Brain microvascular endothelial cell (primary cell): ENCODE measurements at regions not wholly inside any gene's neighbourhood (a gene's known extent, or its start where the extent isn't known, plus 50 kb on each side); places are given as distances from the start of the nearest gene placed in this dataset.
"Not testable (repeated sequence)": the region's sequence is repeated elsewhere in the genome, so short reads cannot be mapped to it uniquely, and the experiment has no call there.

ENCODE experiments used
- DNase-seq: peaks from one replicate; pipeline ENCODE4 v3.0.0-alpha.2; 2020
- H3K27ac ChIP-seq: fragments of 250-450 bp; sonication (Bioruptor Pico); 2 replicates; pipeline ENCODE4 v1.5.1; 2020; ENCODE audit warnings: mild to moderate bottlenecking, moderate library complexity
- H3K27me3 ChIP-seq: fragments of 250-450 bp; sonication (Bioruptor Pico); replicated peaks from 2 replicates; pipeline ENCODE4 v1.5.1; 2020; ENCODE audit warnings: mild to moderate bottlenecking
- H3K36me3 ChIP-seq: fragments of 250-450 bp; sonication (Bioruptor Pico); replicated peaks from 2 replicates; pipeline ENCODE4 v1.5.1; 2020; ENCODE audit warnings: mild to moderate bottlenecking
- H3K4me3 ChIP-seq: 2 replicates; pipeline ENCODE4 v1.5.1; 2011; ENCODE audit warnings: low read depth, mild to moderate bottlenecking, control low read depth, low read length, moderate library complexity
- CTCF ChIP-seq: IDR thresholded peaks from 2 replicates; pipeline ENCODE4 v1.5.1; 2011; ENCODE audit warnings: low read depth, mild to moderate bottlenecking, moderate library complexity, low read length, control low read depth, inconsistent platforms; ENCODE audit errors: missing control alignments
- in situ Hi-C: cut with HindIII; loops from 2 replicates; pipeline ENCODE4 v1.10.0; 2017; ENCODE audit warnings: low sequenced_read_pairs, low pct_ligation_motif_present

DNA sequence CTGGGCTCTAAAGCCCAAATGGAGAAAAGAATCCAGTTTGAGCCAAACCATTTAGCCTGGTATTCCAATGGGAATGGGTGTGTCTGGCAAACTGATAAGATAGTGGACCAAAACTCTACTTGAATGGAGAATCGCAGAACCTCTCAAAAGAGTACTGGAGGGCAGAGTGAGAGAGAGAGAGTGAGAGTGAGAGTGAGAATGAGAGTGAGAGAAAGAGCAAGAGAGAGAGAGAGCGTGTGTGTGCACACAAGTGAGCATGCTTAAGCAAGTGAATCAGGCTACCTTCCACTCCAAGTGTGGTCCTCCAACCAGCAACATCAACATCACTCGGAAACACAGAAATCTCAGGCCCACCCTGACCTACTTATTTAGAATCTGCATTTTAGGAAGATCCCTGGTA is 58.8 kb downstream of the UQCRFS1 start:
- no peak overlapping the region for H3K4me3 ChIP-seq
- no peak overlapping the region for H3K27ac ChIP-seq
- H3K27me3 ChIP-seq, result no peaks in the 10 kb centered on the region
- in situ Hi-C loops, result no loop called here
- DNase-seq, result no peak
- TF ChIP-seq CTCF, result no peak
- H3K36me3 ChIP-seq, result no peaks in the 10 kb centered on the region

DNA sequence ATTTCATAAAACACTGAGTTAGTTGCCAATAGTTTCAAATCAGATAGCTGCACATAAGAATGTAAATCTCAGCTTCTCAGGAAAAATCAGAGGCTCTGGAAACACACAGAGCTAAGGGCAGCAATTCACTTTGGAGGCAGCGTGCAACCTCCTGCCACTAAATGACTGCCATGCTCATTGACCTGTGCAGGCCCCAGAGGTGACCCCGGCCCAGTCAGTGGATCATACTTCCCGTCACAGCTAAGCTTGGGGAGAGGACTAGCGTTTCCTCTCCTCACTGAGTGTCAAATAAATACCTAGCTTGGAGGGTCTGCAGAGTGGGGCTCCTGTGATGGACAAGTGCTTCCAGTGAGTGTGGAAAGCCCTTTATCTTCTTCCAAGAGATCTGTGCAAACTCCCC is 67.2 kb downstream of the UQCRFS1 start:
- Histone ChIP-seq H3K27me3 (no peaks in the 10 kb centered on the region), H3K36me3 (no peaks in the 10 kb centered on the region), H3K27ac (no peak overlapping the region), H3K4me3 (no peak overlapping the region)
- no peak for TF ChIP-seq CTCF
- in situ Hi-C loops, result no loop called here
- DNase-seq, result no peak

- Histone ChIP-seq H3K36me3 (no peaks in the 10 kb centered on the region), H3K4me3 (no peak overlapping the region), H3K27ac (no peak overlapping the region), H3K27me3 (no peaks in the 10 kb centered on the region)
- no peak for TF ChIP-seq CTCF
- in situ Hi-C loops, result no loop called here
- DNase-seq, result no peak
Measured at GRCh38 chr19:29143183-29143582, 69.8 kb downstream of the UQCRFS1 start.

GRCh38 chr19:29139227-29139626 is 73.7 kb downstream of the UQCRFS1 start:
- no peak for DNase-seq
- no peaks in the 10 kb centered on the region for H3K27me3 ChIP-seq
- no peak for TF ChIP-seq CTCF
- no peak overlapping the region for H3K4me3 ChIP-seq
- no peak overlapping the region for H3K27ac ChIP-seq
- H3K36me3 ChIP-seq, result no peaks in the 10 kb centered on the region
- in situ Hi-C loops, result no loop called here

DNA sequence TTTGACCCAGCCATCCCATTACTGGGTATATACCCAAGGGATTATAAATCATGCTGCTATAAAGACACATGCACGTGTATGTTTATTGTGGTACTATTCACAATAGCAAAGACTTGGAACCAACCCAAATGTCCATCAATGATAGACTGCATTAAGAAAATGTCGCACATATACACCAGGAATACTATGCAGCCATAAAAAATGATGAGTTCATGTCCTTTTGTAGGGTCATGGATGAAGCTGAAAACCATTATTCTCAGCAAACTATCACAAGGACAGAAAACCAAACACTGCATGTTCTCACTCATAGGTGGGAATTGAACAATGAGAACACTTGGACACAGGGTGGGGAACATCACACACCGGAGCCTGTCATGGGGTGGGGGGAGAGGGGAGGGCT is 74.7 kb downstream of the UQCRFS1 start:
- DNase-seq, H3K27me3 ChIP-seq, H3K4me3 ChIP-seq, H3K36me3 ChIP-seq, H3K27ac ChIP-seq, in situ Hi-C loops: not testable (repeated sequence)

- in situ Hi-C loops, result no loop called here
- no peak for TF ChIP-seq CTCF
Measured at GRCh38 chr19:29131456-29131855, 81.5 kb downstream of the UQCRFS1 start.

More at GRCh38 chr19:29131456-29131855, 81.5 kb downstream of the UQCRFS1 start:
- no peaks in the 10 kb centered on the region for H3K27me3 ChIP-seq
- H3K36me3 ChIP-seq, result no peaks in the 10 kb centered on the region
- H3K4me3 ChIP-seq, result no peak overlapping the region
- DNase-seq, result no peak
- H3K27ac ChIP-seq, result no peak overlapping the region
